ENCODE measurements at regions not wholly inside any gene's neighbourhood (a gene's known extent, or its start where the extent isn't known, plus 50 kb on each side); places are given as distances from the start of the nearest gene placed in this dataset.

DNA sequence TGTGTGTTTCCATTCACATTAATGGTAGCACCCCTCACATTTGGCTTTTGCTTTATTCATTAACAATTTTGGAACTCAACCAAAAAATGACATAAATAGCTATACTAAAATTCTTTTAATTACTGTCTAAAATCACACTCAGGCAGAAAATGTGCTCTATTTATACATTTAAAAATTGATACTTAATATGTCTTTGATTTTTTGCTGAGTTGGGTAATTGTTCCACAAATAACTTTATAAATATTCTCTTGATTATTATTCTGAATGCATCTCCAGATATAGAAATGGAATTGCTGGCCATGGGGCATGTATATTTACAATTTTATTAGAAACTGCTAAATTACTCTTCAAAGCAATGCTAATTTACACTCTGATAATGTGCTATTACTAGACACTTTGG, 658.7 kb upstream of the CHRM3 start:
- no peaks in the 10 kb centered on the region for H3K27me3 ChIP-seq (ENCODE audit: control insufficient read depth in 4 of 4, insufficient read depth in 4 of 4, low read length in 3 of 4)
- H3K4me1 ChIP-seq (ENCODE audit: control insufficient read depth in 4 of 4, insufficient read depth in 4 of 4, low read length in 3 of 4), result no peaks in the 10 kb centered on the region
- TF ChIP-seq, protein P1, sequence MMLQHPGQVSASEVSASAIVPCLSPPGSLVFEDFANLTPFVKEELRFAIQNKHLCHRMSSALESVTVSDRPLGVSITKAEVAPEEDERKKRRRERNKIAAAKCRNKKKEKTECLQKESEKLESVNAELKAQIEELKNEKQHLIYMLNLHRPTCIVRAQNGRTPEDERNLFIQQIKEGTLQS (IDR thresholded peaks at IDR 0.05), result no peak
- TF ChIP-seq, protein P2, sequence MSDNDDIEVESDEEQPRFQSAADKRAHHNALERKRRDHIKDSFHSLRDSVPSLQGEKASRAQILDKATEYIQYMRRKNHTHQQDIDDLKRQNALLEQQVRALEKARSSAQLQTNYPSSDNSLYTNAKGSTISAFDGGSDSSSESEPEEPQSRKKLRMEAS (IDR thresholded peaks at IDR 0.05), result no peak
- no peak for TF ChIP-seq SP1 (IDR thresholded peaks at IDR 0.05)
- no peak for TF ChIP-seq FOXA2 (IDR thresholded peaks at IDR 0.05)
- no peak for TF ChIP-seq YY1 (IDR thresholded peaks at IDR 0.05)
- no peak for TF ChIP-seq RXRA (IDR thresholded peaks at IDR 0.05)
- TF ChIP-seq HNF4A (conservative IDR thresholded peaks at IDR 0.05), result no peak
- TF ChIP-seq TAF1 (conservative IDR thresholded peaks at IDR 0.05), result no peak
- TF ChIP-seq, protein P3, sequence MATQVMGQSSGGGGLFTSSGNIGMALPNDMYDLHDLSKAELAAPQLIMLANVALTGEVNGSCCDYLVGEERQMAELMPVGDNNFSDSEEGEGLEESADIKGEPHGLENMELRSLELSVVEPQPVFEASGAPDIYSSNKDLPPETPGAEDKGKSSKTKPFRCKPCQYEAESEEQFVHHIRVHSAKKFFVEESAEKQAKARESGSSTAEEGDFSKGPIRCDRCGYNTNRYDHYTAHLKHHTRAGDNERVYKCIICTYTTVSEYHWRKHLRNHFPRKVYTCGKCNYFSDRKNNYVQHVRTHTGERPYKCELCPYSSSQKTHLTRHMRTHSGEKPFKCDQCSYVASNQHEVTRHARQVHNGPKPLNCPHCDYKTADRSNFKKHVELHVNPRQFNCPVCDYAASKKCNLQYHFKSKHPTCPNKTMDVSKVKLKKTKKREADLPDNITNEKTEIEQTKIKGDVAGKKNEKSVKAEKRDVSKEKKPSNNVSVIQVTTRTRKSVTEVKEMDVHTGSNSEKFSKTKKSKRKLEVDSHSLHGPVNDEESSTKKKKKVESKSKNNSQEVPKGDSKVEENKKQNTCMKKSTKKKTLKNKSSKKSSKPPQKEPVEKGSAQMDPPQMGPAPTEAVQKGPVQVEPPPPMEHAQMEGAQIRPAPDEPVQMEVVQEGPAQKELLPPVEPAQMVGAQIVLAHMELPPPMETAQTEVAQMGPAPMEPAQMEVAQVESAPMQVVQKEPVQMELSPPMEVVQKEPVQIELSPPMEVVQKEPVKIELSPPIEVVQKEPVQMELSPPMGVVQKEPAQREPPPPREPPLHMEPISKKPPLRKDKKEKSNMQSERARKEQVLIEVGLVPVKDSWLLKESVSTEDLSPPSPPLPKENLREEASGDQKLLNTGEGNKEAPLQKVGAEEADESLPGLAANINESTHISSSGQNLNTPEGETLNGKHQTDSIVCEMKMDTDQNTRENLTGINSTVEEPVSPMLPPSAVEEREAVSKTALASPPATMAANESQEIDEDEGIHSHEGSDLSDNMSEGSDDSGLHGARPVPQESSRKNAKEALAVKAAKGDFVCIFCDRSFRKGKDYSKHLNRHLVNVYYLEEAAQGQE (IDR thresholded peaks at IDR 0.05), result no peak
- TF ChIP-seq GABPA (IDR thresholded peaks at IDR 0.05 in 1 of 2, conservative IDR thresholded peaks at IDR 0.05 in 1 of 2), result no peak
- H3K27ac ChIP-seq (ENCODE audit: low read depth in 1 of 2, low read length in 2 of 2), result no peak overlapping the region
- no peak overlapping the region for H3K9ac ChIP-seq (ENCODE audit: low read depth in 1 of 2, low read length in 2 of 2)
- no peak overlapping the region for H3K4me3 ChIP-seq (ENCODE audit: low read depth in 1 of 3, low read length in 3 of 3)
- DNase-seq (ENCODE audit: low spot score), result no peak
- no peaks in the 10 kb centered on the region for H3K36me3 ChIP-seq (ENCODE audit: control insufficient read depth in 4 of 4, insufficient read depth in 3 of 4, low read depth in 1 of 4, low read length in 3 of 4)
- no peaks in the 10 kb centered on the region for H3K9me3 ChIP-seq (ENCODE audit: control insufficient read depth in 4 of 4, low read length in 3 of 4)

DNA sequence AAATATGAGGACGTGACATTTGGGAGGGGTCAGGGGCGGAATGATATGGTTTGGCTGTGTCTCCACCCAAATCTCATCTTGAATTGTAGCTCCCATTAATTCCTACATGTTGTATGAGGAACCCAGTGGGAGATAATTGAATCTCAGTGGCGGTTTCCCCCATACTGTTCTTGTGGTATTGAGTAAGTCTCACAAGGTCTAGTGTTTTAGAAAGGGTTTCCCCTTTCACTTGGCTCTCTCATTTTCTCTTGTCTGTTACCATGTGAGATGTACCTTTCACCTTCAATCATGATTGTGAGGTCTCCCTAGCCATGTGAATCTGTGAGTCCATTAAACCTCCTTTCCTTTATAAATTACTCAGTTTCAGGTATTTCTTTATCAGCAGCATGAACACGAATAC, 663.6 kb upstream of the CHRM3 start:
- Histone ChIP-seq H3K27me3 (ENCODE audit: control insufficient read depth in 4 of 4, insufficient read depth in 4 of 4, low read length in 3 of 4) (no peaks in the 10 kb centered on the region), H3K36me3 (ENCODE audit: control insufficient read depth in 4 of 4, insufficient read depth in 3 of 4, low read depth in 1 of 4, low read length in 3 of 4) (no peaks in the 10 kb centered on the region), H3K4me3 (ENCODE audit: low read depth in 1 of 3, low read length in 3 of 3) (no peak overlapping the region), H3K27ac (ENCODE audit: low read depth in 1 of 2, low read length in 2 of 2) (no peak overlapping the region), H3K9ac (ENCODE audit: low read depth in 1 of 2, low read length in 2 of 2) (no peak overlapping the region), H3K9me3 (ENCODE audit: control insufficient read depth in 4 of 4, low read length in 3 of 4) (no peaks in the 10 kb centered on the region), H3K4me1 (ENCODE audit: control insufficient read depth in 4 of 4, insufficient read depth in 4 of 4, low read length in 3 of 4) (no peaks in the 10 kb centered on the region)
- TF ChIP-seq, protein P3 (IDR thresholded peaks at IDR 0.05), result no peak
- TF ChIP-seq YY1 (IDR thresholded peaks at IDR 0.05) (no peak), HNF4A (conservative IDR thresholded peaks at IDR 0.05) (no peak), RAD21 (IDR thresholded peaks at IDR 0.05) (no peak), SP1 (IDR thresholded peaks at IDR 0.05) (no peak)
- TF ChIP-seq, protein P1 (IDR thresholded peaks at IDR 0.05), result no peak
- TF ChIP-seq, protein P2 (IDR thresholded peaks at IDR 0.05), result no peak
- no peak for DNase-seq (ENCODE audit: low spot score)
- 49% methylated on average over 4 of the region's 4 CpGs for WGBS
